ENCODE measurements at regions not wholly inside any gene's neighbourhood (a gene's known extent, or its start where the extent isn't known, plus 50 kb on each side); places are given as distances from the start of the nearest gene placed in this dataset.

- TF ChIP-seq CTCF (IDR thresholded peaks at IDR 0.05; ENCODE audit: extremely low read depth, low read depth, low read length), result no peak
- no peak overlapping the region for H3K4me2 ChIP-seq (ENCODE audit: insufficient read depth, low read length)
- H2AFZ ChIP-seq (ENCODE audit: low read length), result no peak overlapping the region
Measured at GRCh38 chr19:34588846-34589245, 88.1 kb downstream of the SCGB2B2 start.

GRCh38 chr19:34588249-34588648, 88.7 kb downstream of the SCGB2B2 start:
- H3K27ac ChIP-seq (ENCODE audit: low read depth, low read length), result no peak overlapping the region
- no peak for TF ChIP-seq CTCF (IDR thresholded peaks at IDR 0.05; ENCODE audit: extremely low read depth, low read depth, low read length)
- no peaks in the 10 kb centered on the region for H4K20me1 ChIP-seq (ENCODE audit: insufficient read depth, low read length)
- H3K27me3 ChIP-seq (ENCODE audit: insufficient read depth, low read length), result no peaks in the 10 kb centered on the region
- H2AFZ ChIP-seq (ENCODE audit: low read length), result no peak overlapping the region
- no peak overlapping the region for H3K4me2 ChIP-seq (ENCODE audit: insufficient read depth, low read length)
- no peaks in the 10 kb centered on the region for H3K79me2 ChIP-seq (ENCODE audit: insufficient read depth, low read length)
- no peak overlapping the region for H3K4me3 ChIP-seq (ENCODE audit: insufficient read depth, low read length)
- no peaks in the 10 kb centered on the region for H3K4me1 ChIP-seq (ENCODE audit: insufficient read depth, low read length)
- no peak for DNase-seq (ENCODE audit: insufficient read length, low spot score, missing footprints)
- no peaks in the 10 kb centered on the region for H3K36me3 ChIP-seq (ENCODE audit: insufficient read depth, low read length)
- no peaks in the 10 kb centered on the region for H3K9me3 ChIP-seq (ENCODE audit: low read depth, low read length)

More at GRCh38 chr19:34588846-34589245, 88.1 kb downstream of the SCGB2B2 start:
- Histone ChIP-seq H4K20me1 (ENCODE audit: insufficient read depth, low read length) (no peaks in the 10 kb centered on the region), H3K36me3 (ENCODE audit: insufficient read depth, low read length) (no peaks in the 10 kb centered on the region), H3K4me1 (ENCODE audit: insufficient read depth, low read length) (no peaks in the 10 kb centered on the region), H3K79me2 (ENCODE audit: insufficient read depth, low read length) (no peaks in the 10 kb centered on the region), H3K4me3 (ENCODE audit: insufficient read depth, low read length) (no peak overlapping the region), H3K27me3 (ENCODE audit: insufficient read depth, low read length) (no peaks in the 10 kb centered on the region), H3K27ac (ENCODE audit: low read depth, low read length) (no peak overlapping the region), H3K9me3 (ENCODE audit: low read depth, low read length) (no peaks in the 10 kb centered on the region)
- no peak for DNase-seq (ENCODE audit: insufficient read length, low spot score, missing footprints)

- Histone ChIP-seq H4K20me1 (ENCODE audit: insufficient read depth, low read length) (no peaks in the 10 kb centered on the region), H2AFZ (ENCODE audit: low read length) (no peak overlapping the region)
Measured at GRCh38 chr19:34580408-34580807, 96.6 kb downstream of the SCGB2B2 start.

GRCh38 chr19:34580055-34580336, 97.0 kb downstream of the SCGB2B2 start:
- Histone ChIP-seq H3K27ac (ENCODE audit: low read depth, low read length) (no peak overlapping the region), H4K20me1 (ENCODE audit: insufficient read depth, low read length) (no peaks in the 10 kb centered on the region), H3K9me3 (ENCODE audit: low read depth, low read length) (no peaks in the 10 kb centered on the region), H3K4me3 (ENCODE audit: insufficient read depth, low read length) (no peak overlapping the region), H3K36me3 (ENCODE audit: insufficient read depth, low read length) (no peaks in the 10 kb centered on the region), H3K4me1 (ENCODE audit: insufficient read depth, low read length) (no peaks in the 10 kb centered on the region), H3K27me3 (ENCODE audit: insufficient read depth, low read length) (no peaks in the 10 kb centered on the region), H3K4me2 (ENCODE audit: insufficient read depth, low read length) (no peak overlapping the region), H3K79me2 (ENCODE audit: insufficient read depth, low read length) (no peaks in the 10 kb centered on the region), H2AFZ (ENCODE audit: low read length) (no peak overlapping the region)
- no peak for DNase-seq (ENCODE audit: insufficient read length, low spot score, missing footprints)
- no peak for TF ChIP-seq CTCF (IDR thresholded peaks at IDR 0.05; ENCODE audit: extremely low read depth, low read depth, low read length)

More at GRCh38 chr19:34580408-34580807, 96.6 kb downstream of the SCGB2B2 start:
- H3K4me1 ChIP-seq (ENCODE audit: insufficient read depth, low read length), result no peaks in the 10 kb centered on the region
- H3K27me3 ChIP-seq (ENCODE audit: insufficient read depth, low read length), result no peaks in the 10 kb centered on the region
- no peaks in the 10 kb centered on the region for H3K36me3 ChIP-seq (ENCODE audit: insufficient read depth, low read length)
- H3K4me3 ChIP-seq (ENCODE audit: insufficient read depth, low read length), result no peak overlapping the region
- no peak overlapping the region for H3K27ac ChIP-seq (ENCODE audit: low read depth, low read length)
- H3K79me2 ChIP-seq (ENCODE audit: insufficient read depth, low read length), result no peaks in the 10 kb centered on the region
- H3K4me2 ChIP-seq (ENCODE audit: insufficient read depth, low read length), result no peak overlapping the region
- no peak for TF ChIP-seq CTCF (IDR thresholded peaks at IDR 0.05; ENCODE audit: extremely low read depth, low read depth, low read length)
- H3K9me3 ChIP-seq (ENCODE audit: low read depth, low read length), result no peaks in the 10 kb centered on the region
- no peak for DNase-seq (ENCODE audit: insufficient read length, low spot score, missing footprints)
